ENCODE measurements at regions not wholly inside any gene's neighbourhood (a gene's known extent, or its start where the extent isn't known, plus 50 kb on each side); places are given as distances from the start of the nearest gene placed in this dataset.

DNA sequence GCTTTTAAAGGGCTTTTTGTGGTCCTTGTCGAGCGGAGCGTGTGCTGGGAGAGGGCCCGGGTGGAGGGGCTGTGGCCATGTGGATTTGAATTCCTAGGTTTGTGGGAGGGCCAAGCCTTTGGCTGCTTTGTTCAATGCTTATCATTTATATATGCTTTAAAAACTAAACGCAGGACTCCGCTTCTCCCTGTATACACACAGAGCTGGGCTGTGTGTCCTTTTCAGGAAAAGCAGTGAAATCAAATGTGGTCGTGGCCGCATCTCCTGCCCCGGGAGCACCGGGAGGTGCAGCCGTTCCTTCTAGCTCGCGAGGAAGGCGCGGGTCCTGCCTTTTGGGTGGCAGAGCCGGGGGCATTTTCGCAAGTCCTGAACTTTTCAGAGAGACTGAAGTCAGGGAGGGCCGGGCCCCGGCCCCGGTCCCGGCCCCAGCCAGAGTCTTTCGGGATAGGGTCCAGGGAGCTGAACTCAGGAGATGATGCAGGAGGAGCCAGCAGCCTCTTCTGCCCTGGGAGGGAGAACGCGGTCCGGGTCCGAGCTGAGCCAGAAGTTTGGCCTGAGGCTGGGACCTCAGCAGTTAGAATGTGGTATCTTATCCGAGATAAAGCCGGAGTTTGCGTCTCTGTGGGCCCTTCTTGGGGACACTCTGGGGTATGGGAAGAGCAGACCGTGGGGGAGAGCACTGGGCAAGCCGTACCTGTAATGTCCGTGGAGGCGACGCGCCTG lies 158.8 kb downstream of the C9orf152 start:
- TF ChIP-seq, protein P1, sequence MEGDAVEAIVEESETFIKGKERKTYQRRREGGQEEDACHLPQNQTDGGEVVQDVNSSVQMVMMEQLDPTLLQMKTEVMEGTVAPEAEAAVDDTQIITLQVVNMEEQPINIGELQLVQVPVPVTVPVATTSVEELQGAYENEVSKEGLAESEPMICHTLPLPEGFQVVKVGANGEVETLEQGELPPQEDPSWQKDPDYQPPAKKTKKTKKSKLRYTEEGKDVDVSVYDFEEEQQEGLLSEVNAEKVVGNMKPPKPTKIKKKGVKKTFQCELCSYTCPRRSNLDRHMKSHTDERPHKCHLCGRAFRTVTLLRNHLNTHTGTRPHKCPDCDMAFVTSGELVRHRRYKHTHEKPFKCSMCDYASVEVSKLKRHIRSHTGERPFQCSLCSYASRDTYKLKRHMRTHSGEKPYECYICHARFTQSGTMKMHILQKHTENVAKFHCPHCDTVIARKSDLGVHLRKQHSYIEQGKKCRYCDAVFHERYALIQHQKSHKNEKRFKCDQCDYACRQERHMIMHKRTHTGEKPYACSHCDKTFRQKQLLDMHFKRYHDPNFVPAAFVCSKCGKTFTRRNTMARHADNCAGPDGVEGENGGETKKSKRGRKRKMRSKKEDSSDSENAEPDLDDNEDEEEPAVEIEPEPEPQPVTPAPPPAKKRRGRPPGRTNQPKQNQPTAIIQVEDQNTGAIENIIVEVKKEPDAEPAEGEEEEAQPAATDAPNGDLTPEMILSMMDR (IDR thresholded peaks at IDR 0.05), result no peak
- TF ChIP-seq POLR2A (IDR thresholded peaks at IDR 0.05), result no peak

Measured in testis (tissue), 2 donors.